HEK293 (cell line): ENCODE measurements at regions not wholly inside any gene's neighbourhood (a gene's known extent, or its start where the extent isn't known, plus 50 kb on each side); places are given as distances from the start of the nearest gene placed in this dataset.

Experiments
- HIC1 ChIP-seq: fragments of 450-650 bp; formaldehyde crosslinking; IDR thresholded peaks from 2 replicates; pipeline ENCODE4 v1.5.1; 2016; ENCODE audit warnings: missing biosample characterization, missing genetic modification characterization
- PBX3 ChIP-seq: sonication (generic); formaldehyde crosslinking; IDR thresholded peaks from 2 replicates; pipeline ENCODE4 v1.8.1; 2022; ENCODE audit warnings: mild to moderate bottlenecking, moderate library complexity, missing genetic modification reagents
- ZFP3 ChIP-seq: fragments of 450-650 bp; formaldehyde crosslinking; IDR thresholded peaks from 2 replicates; pipeline ENCODE4 v1.5.1; 2016; ENCODE audit warnings: low read depth, missing biosample characterization, missing genetic modification characterization
- ZFP37 ChIP-seq: fragments of 450-650 bp; formaldehyde crosslinking; IDR thresholded peaks from 2 replicates; pipeline ENCODE4 v1.5.1; 2016; ENCODE audit warnings: missing biosample characterization, missing genetic modification characterization
- ZNF18 ChIP-seq: fragments of 450-650 bp; formaldehyde crosslinking; IDR thresholded peaks from 2 replicates; pipeline ENCODE4 v1.5.1; 2016; ENCODE audit warnings: missing biosample characterization, missing genetic modification characterization

- TF ChIP-seq HIC1 (tag by site-specific recombination): no peak
- no peak for TF ChIP-seq ZFP3 (tag by site-specific recombination)
- no peak for TF ChIP-seq PBX3 (CRISPR knock-in tag)
- TF ChIP-seq ZFP37 (tag by site-specific recombination): no peak
- no peak for TF ChIP-seq ZNF18 (tag by site-specific recombination)
Observed at GRCh38 chrX:118884552-118885138, 61.0 kb downstream of the ZCCHC12 start.
